ENCODE measurements at regions not wholly inside any gene's neighbourhood (a gene's known extent, or its start where the extent isn't known, plus 50 kb on each side); places are given as distances from the start of the nearest gene placed in this dataset.

DNA sequence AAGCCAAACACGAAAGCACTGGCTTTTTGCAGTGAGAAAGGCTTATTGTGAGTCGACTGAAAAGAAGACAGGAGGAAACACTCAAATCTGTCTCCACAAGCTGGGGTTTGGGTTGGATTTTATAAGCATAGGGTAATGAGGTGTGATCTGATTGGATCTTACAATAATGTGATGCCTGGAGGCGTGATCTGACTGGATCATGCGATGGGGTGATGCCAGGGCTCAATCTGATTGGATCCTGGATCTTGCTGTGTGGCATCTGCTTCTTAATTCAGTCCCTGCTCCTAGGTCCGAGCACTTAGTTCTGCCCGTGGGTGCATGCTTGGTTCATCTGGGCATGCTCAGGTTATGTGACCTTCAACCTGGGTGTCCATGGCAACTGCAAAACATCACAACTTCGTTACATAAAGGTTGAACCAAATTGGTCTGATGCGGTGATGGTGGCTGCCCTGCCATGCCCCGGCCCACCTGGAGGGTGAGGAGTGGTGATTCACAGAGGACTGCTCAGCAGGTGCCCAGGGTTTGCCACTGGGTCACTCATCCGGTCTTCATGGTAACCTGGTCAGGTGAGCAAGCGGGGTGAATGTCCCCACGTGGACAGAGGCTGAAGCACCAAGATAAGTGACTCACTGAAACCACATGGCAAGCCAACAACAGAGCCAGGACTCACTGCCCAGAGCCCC is 111.0 kb downstream of the KCNF1 start:
- Histone ChIP-seq H3K4me2 (ENCODE audit: insufficient read depth in 1 of 2, low read depth in 2 of 2, low read length in 2 of 2) (no peak overlapping the region), H4K8ac (ENCODE audit: extremely low read depth, insufficient read depth, low read length) (no peak overlapping the region), H3K23ac (ENCODE audit: insufficient read length) (no peak overlapping the region), H3K27ac (ENCODE audit: low read depth, low read length) (no peak overlapping the region), H4K5ac (ENCODE audit: insufficient read length, low read depth, low read length) (no peak overlapping the region), H2BK5ac (ENCODE audit: low read depth, low read length) (no peak overlapping the region), H3K56ac (replicated peaks; ENCODE audit: insufficient read length, low read depth, low read length) (no peak overlapping the region), H3K9ac (replicated peaks in 1 of 4; ENCODE audit: extremely low read depth in 1 of 4, low read depth in 3 of 4, low read length in 3 of 4) (no peak overlapping the region), H3K36me3 (ENCODE audit: control insufficient read depth in 2 of 4, insufficient read depth in 4 of 4, low read length in 3 of 4) (no peaks in the 10 kb centered on the region), H2BK20ac (ENCODE audit: low read length) (no peak overlapping the region), H3K79me2 (ENCODE audit: control insufficient read depth in 1 of 2, insufficient read depth in 2 of 2, low read length in 2 of 2) (no peaks in the 10 kb centered on the region), H4K91ac (replicated peaks; ENCODE audit: insufficient read length, low read length) (no peak overlapping the region), H2BK120ac (replicated peaks; ENCODE audit: low read depth, low read length) (no peak overlapping the region), H4K20me1 (replicated peaks in 1 of 2; ENCODE audit: control insufficient read depth in 1 of 2, insufficient read depth in 2 of 2, low read length in 2 of 2) (no peaks in the 10 kb centered on the region), H3K79me1 (ENCODE audit: low read depth, low read length) (no peaks in the 10 kb centered on the region), H3K23me2 (ENCODE audit: low read depth, low read length) (no peaks in the 10 kb centered on the region), H2AK5ac (ENCODE audit: low read depth, low read length) (no peak overlapping the region), H3K4me1 (replicated peaks in 1 of 4; ENCODE audit: control insufficient read depth in 3 of 4, insufficient read depth in 4 of 4, low read length in 3 of 4) (peaks cover 0 to 3% (median 1%) of the 10 kb centered on the region in 4 experiments; a peak in 3 of 7 replicates), H3K9me3 (ENCODE audit: insufficient read depth in 2 of 2, low read depth in 1 of 2, low read length in 1 of 2) (no peaks in the 10 kb centered on the region), H3K14ac (ENCODE audit: insufficient read length) (no peak overlapping the region), H2BK15ac (ENCODE audit: low read length) (no peak overlapping the region), H3K27me3 (replicated peaks in 1 of 4; ENCODE audit: control insufficient read depth in 3 of 4, extremely low read depth in 1 of 4, insufficient read depth in 3 of 4, low read length in 3 of 4) (no peaks in the 10 kb centered on the region), H3K4ac (replicated peaks; ENCODE audit: insufficient read length, low read depth, low read length) (no peak overlapping the region), H2AFZ (ENCODE audit: low read length) (no peak overlapping the region), H3K18ac (ENCODE audit: extremely low read depth, low read length) (no peak overlapping the region), H2BK12ac (ENCODE audit: low read depth, low read length) (0 out of 2 replicates have a peak overlapping the region, but pooled peaks have one; percentile 2), H3K4me3 (ENCODE audit: extremely low read depth in 1 of 4, insufficient read depth in 2 of 4, low read depth in 3 of 4, low read length in 4 of 4) (no peak overlapping the region)
- ChIA-PET POLR2A (ENCODE audit: partially characterized antibody) (no interaction called here), CTCF (ENCODE audit: partially characterized antibody) (interaction anchor here (0.6 to 3.6 kb wide), 21 partner anchors 8 to 535 kb away, joined by 3 to 18 read pairs (median 3); partner anchors contain the start of gene KCNF1)
- FAIRE-seq (no peak), DNase-seq (ENCODE audit: low read depth in 1 of 2, low spot score in 2 of 2) (peak in 1 of 2 experiments; percentile 40)
- 88% methylated on average over 12 of the region's 12 CpGs; no CpG with 5 or more reads in 1 of the 2 experiments for WGBS, 2 experiments (ENCODE audit: extremely low coverage in 1 of 2, insufficient coverage in 1 of 2, insufficient read length in 1 of 2, insufficient replicate concordance in 2 of 2, low coverage in 1 of 2, low lambda C conversion rate in 2 of 2, missing lambda C conversion rate in 1 of 2)
- TF ChIP-seq SAP30 (IDR thresholded peaks at IDR 0.05; ENCODE audit: insufficient read depth, insufficient replicate concordance, low read length): no peak
- no peak for TF ChIP-seq TEAD4 (IDR thresholded peaks at IDR 0.05; ENCODE audit: low read depth, low read length)
- no peak for TF ChIP-seq POLR2A (IDR thresholded peaks at IDR 0.05; ENCODE audit: control extremely low read depth in 1 of 2, low read depth in 2 of 2, low read length in 2 of 2)
- TF ChIP-seq, protein P1, sequence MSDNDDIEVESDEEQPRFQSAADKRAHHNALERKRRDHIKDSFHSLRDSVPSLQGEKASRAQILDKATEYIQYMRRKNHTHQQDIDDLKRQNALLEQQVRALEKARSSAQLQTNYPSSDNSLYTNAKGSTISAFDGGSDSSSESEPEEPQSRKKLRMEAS (IDR thresholded peaks at IDR 0.05): no peak
- TF ChIP-seq TCF12 (IDR thresholded peaks at IDR 0.05; ENCODE audit: low read depth, low read length): no peak
- no peak for TF ChIP-seq JUND (IDR thresholded peaks at IDR 0.05; ENCODE audit: low read length)
- no peak for TF ChIP-seq TAF1 (IDR thresholded peaks at IDR 0.05; ENCODE audit: low read depth, low read length)
- no peak for TF ChIP-seq CEBPB (IDR thresholded peaks at IDR 0.05; ENCODE audit: low read depth, low read length)
- TF ChIP-seq, protein P2, sequence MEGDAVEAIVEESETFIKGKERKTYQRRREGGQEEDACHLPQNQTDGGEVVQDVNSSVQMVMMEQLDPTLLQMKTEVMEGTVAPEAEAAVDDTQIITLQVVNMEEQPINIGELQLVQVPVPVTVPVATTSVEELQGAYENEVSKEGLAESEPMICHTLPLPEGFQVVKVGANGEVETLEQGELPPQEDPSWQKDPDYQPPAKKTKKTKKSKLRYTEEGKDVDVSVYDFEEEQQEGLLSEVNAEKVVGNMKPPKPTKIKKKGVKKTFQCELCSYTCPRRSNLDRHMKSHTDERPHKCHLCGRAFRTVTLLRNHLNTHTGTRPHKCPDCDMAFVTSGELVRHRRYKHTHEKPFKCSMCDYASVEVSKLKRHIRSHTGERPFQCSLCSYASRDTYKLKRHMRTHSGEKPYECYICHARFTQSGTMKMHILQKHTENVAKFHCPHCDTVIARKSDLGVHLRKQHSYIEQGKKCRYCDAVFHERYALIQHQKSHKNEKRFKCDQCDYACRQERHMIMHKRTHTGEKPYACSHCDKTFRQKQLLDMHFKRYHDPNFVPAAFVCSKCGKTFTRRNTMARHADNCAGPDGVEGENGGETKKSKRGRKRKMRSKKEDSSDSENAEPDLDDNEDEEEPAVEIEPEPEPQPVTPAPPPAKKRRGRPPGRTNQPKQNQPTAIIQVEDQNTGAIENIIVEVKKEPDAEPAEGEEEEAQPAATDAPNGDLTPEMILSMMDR (IDR thresholded peaks at IDR 0.05; ENCODE audit: control extremely low read depth in 1 of 3, insufficient read depth in 1 of 3, low read depth in 1 of 3, low read length in 3 of 3): no peak
- TF ChIP-seq ZNF274 (IDR thresholded peaks at IDR 0.05; ENCODE audit: borderline replicate concordance, extremely low read depth, low read length): no peak
- TF ChIP-seq RAD21 (IDR thresholded peaks at IDR 0.05 in 1 of 2, conservative IDR thresholded peaks at IDR 0.05 in 1 of 2; ENCODE audit: low read depth in 2 of 2, low read length in 2 of 2): no peak

Data from H1 (cell line).